Spleen (tissue), 11 donors: ENCODE measurements at regions not wholly inside any gene's neighbourhood (a gene's known extent, or its start where the extent isn't known, plus 50 kb on each side); places are given as distances from the start of the nearest gene placed in this dataset.

Experiments used
- DNase-seq: peaks from one replicate; pipeline ENCODE4 v3.0.0-alpha.2; 2020
- H3K27ac ChIP-seq, 8 donors: fragments of 200-600 bp; sonication (generic) in 7 of 8; 1 replicate in 4 of 8; 2 replicates in 4 of 8; pipeline versions ENCODE4 v1.5.0 to v1.8.0; 2016 to 2021; ENCODE audit warnings: inconsistent platforms in 4 of 8, mild to moderate bottlenecking in 4 of 8, moderate library complexity in 1 of 8
- H3K27me3 ChIP-seq, 7 donors: fragments of 200-600 bp; sonication (generic) in 6 of 7; replicated peaks in 1 of 7; 1 replicate in 4 of 7; 2 replicates in 3 of 7; pipeline versions ENCODE4 v1.5.0 to v1.8.0; 2016 to 2021; ENCODE audit warnings: inconsistent platforms in 3 of 7, mild to moderate bottlenecking in 1 of 7
- H3K36me3 ChIP-seq, 6 donors: fragments of 200-600 bp; sonication (generic) in 5 of 6; 1 replicate in 4 of 6; 2 replicates in 2 of 6; pipeline versions ENCODE4 v1.5.0 to v1.8.0; 2016 to 2021; ENCODE audit warnings: inconsistent platforms in 2 of 6
- H3K4me1 ChIP-seq, 6 donors: fragments of 200-600 bp; sonication (generic) in 5 of 6; 1 replicate in 3 of 6; 2 replicates in 3 of 6; pipeline versions ENCODE4 v1.5.0 to v1.8.0; 2016 to 2021; ENCODE audit warnings: inconsistent platforms in 3 of 6
- H3K4me3 ChIP-seq, 8 donors: fragments of 200-600 bp; sonication (generic) in 7 of 8; 1 replicate in 4 of 8; 2 replicates in 4 of 8; pipeline versions ENCODE4 v1.5.0 to v1.8.0; 2016 to 2021; ENCODE audit warnings: inconsistent platforms in 4 of 8, mild to moderate bottlenecking in 4 of 8, moderate library complexity in 2 of 8
- H3K9me3 ChIP-seq, 8 donors: fragments of 200-600 bp; sonication (generic) in 7 of 8; 1 replicate in 4 of 8; 2 replicates in 4 of 8; pipeline versions ENCODE4 v1.5.0 to v1.8.0; 2016 to 2021; ENCODE audit warnings: inconsistent platforms in 4 of 8
- POLR2A ChIP-seq, 3 donors: fragments of 450-650 bp; IDR thresholded peaks; one replicate each; pipeline ENCODE4 v1.5.1; 2017; ENCODE audit warnings: antibody characterized with exemption in 3 of 3, mild to moderate bottlenecking in 1 of 3
- POLR2AphosphoS5 ChIP-seq, 3 donors: sonication (generic); formaldehyde crosslinking; IDR thresholded peaks; one replicate each; pipeline ENCODE4 v1.5.1; 2017; ENCODE audit warnings: antibody characterized with exemption in 3 of 3
- WGBS, 5 donors: extraction: QIAGEN DNeasy Blood & Tissue Kit in 3 of 5; methylation state at CpG; one replicate each; pipeline versions ENCODE4 v1.1.5 to v1.1.7; 2013 to 2018; 5-methylcytosine and 5-hydroxymethylcytosine counted together
- intact Hi-C: fragments of 100-400 bp; cut with DNase I; formaldehyde crosslinking; loops from one replicate; pipeline ENCODE4 v1.15.0; 2023; ENCODE audit warnings: low total_unique reads
- TF ChIP-seq, protein P1 (sequence below), 11 experiments: fragments of 200-600 bp in 7 of 11; fragments of 450-650 bp in 4 of 11; sonication (generic) in 4 of 11; IDR thresholded peaks in 8 of 11; conservative IDR thresholded peaks in 3 of 11; 1 replicate in 7 of 11; 2 replicates in 4 of 11; pipeline versions ENCODE4 v1.4.0 to v1.8.0; 2016 to 2021; ENCODE audit warnings: antibody characterized with exemption in 11 of 11, inconsistent platforms in 4 of 11, mild to moderate bottlenecking in 1 of 11
- donor health status: healthy with polysubstance abuse.
- donor health status: DM: no; HTN: no; CAD: no; lungs with moderate emphysema.
- donor health status: DM: no; HTN: no; CAD: no.
- donor health status: Bipolar disorder and iron deficiency.
- donor health status: healthy.
- donor health status: DM: no; HTN: no; CAD: no.
- donor health status: DM: yes; HTN: yes; CAD: no.

DNA sequence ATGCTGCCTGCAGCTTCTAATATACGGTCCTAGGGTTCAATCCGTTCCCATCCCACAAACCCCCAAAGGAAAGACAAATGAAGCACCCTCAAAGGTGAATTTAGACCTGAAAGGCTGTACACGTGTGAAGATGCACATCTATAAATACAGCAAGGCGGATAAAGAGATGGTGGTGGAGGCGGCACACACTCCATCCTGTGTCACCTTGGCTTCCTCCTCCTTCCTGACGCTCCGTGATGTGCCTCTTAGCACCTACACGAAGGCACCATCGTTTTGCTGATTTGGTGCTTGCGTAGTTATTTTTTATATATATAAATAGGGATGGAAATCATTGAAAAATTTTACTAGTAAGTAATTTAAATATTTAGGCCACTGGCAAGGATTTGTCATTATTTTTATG is 359.4 kb downstream of the NPHP4 start:
- TF ChIP-seq POLR2A (IDR thresholded peaks at IDR 0.05) (no peak), POLR2AphosphoS5 (IDR thresholded peaks at IDR 0.05) (no peak)
- TF ChIP-seq, protein P1, sequence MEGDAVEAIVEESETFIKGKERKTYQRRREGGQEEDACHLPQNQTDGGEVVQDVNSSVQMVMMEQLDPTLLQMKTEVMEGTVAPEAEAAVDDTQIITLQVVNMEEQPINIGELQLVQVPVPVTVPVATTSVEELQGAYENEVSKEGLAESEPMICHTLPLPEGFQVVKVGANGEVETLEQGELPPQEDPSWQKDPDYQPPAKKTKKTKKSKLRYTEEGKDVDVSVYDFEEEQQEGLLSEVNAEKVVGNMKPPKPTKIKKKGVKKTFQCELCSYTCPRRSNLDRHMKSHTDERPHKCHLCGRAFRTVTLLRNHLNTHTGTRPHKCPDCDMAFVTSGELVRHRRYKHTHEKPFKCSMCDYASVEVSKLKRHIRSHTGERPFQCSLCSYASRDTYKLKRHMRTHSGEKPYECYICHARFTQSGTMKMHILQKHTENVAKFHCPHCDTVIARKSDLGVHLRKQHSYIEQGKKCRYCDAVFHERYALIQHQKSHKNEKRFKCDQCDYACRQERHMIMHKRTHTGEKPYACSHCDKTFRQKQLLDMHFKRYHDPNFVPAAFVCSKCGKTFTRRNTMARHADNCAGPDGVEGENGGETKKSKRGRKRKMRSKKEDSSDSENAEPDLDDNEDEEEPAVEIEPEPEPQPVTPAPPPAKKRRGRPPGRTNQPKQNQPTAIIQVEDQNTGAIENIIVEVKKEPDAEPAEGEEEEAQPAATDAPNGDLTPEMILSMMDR (IDR thresholded peaks at IDR 0.05 in 8 of 11, conservative IDR thresholded peaks at IDR 0.05 in 3 of 11) = no peak
- Histone ChIP-seq H3K27ac (no peak overlapping the region), H3K4me3 (no peak overlapping the region), H3K9me3 (peaks cover 0 to 5% (median 0%) of the 10 kb centered on the region in 8 donors), H3K27me3 (peaks cover 0 to 42% (median 0%) of the 10 kb centered on the region in 7 donors), H3K4me1 (no peaks in the 10 kb centered on the region), H3K36me3 (no peaks in the 10 kb centered on the region)
- intact Hi-C loops = no loop called here
- no peak for DNase-seq
- 72 to 83% (median 78%) methylated on average over 10 of the region's 10 CpGs for WGBS, 5 donors

DNA sequence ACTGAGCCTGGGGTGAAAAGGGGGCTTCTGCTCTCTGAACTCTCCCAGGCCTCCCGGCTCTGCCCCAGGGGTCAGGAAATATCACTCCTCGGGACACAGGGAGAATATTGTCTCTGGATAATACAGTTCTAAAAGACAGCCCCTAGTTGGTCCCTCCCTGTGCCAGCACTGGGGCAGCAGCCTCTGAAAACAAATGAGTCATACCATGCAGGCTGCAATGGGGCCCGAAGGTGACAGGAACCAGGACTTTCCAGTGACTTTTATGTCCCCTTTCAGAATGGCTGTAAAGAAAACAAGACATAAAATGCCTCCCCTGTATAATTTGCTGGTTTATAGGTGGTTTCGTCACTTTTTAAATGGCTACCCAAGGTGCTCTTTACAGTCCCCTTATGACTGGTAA is 360.0 kb downstream of the NPHP4 start:
- Histone ChIP-seq H3K36me3 (no peaks in the 10 kb centered on the region), H3K4me1 (no peaks in the 10 kb centered on the region), H3K9me3 (peaks cover 0 to 4% (median 0%) of the 10 kb centered on the region in 8 donors), H3K4me3 (no peak overlapping the region), H3K27ac (no peak overlapping the region), H3K27me3 (peaks cover 0 to 37% (median 0%) of the 10 kb centered on the region in 7 donors)
- TF ChIP-seq, protein P1 (IDR thresholded peaks at IDR 0.05 in 8 of 11, conservative IDR thresholded peaks at IDR 0.05 in 3 of 11) = no peak
- TF ChIP-seq POLR2A (IDR thresholded peaks at IDR 0.05) (no peak), POLR2AphosphoS5 (IDR thresholded peaks at IDR 0.05) (no peak)
- intact Hi-C loops = no loop called here
- 31 to 58% (median 44%) methylated on average over 4 of the region's 4 CpGs for WGBS, 5 donors
- no peak for DNase-seq

DNA sequence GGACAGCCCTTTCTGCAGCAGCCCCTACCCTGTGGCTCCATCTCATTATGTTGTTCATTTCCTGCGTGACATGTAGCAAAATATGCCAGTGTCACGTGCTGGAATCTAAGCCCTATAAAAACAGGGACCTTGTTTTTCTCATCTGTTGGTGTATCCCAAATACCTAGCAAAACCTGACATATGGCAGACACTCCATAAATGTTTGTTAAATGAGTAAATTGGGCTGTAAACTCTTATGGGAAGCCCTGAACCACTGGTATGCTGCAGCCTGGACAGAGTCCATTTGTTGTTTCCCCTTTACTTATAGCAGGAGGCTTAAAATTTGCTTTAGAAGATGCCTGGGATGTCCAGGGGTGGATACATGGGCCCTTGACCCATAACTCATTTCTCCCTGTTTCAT is 363.8 kb downstream of the NPHP4 start:
- WGBS, 5 donors = 61 to 73% (median 70%) methylated on average over 2 of the region's 2 CpGs
- Histone ChIP-seq H3K27me3 (peaks cover 0 to 26% (median 0%) of the 10 kb centered on the region in 7 donors), H3K27ac (no peak overlapping the region), H3K36me3 (no peaks in the 10 kb centered on the region), H3K4me3 (no peak overlapping the region), H3K4me1 (no peaks in the 10 kb centered on the region), H3K9me3 (no peaks in the 10 kb centered on the region)
- intact Hi-C loops = no loop called here
- no peak for DNase-seq
- no peak for TF ChIP-seq POLR2A (IDR thresholded peaks at IDR 0.05)
- TF ChIP-seq POLR2AphosphoS5 (IDR thresholded peaks at IDR 0.05) = no peak
- TF ChIP-seq, protein P1 (IDR thresholded peaks at IDR 0.05 in 8 of 11, conservative IDR thresholded peaks at IDR 0.05 in 3 of 11) = no peak

- no peaks in the 10 kb centered on the region for H3K36me3 ChIP-seq
- intact Hi-C loops = no loop called here
- no peaks in the 10 kb centered on the region for H3K4me1 ChIP-seq
- H3K27ac ChIP-seq = no peak overlapping the region
- peaks cover 0 to 36% (median 0%) of the 10 kb centered on the region in 7 donors for H3K27me3 ChIP-seq
- DNase-seq = no peak
- H3K4me3 ChIP-seq = no peak overlapping the region
- WGBS, 5 donors = 70 to 76% (median 76%) methylated on average over 6 of the region's 6 CpGs
- no peaks in the 10 kb centered on the region for H3K9me3 ChIP-seq
- TF ChIP-seq POLR2AphosphoS5 (IDR thresholded peaks at IDR 0.05) (no peak), POLR2A (IDR thresholded peaks at IDR 0.05) (no peak)
- TF ChIP-seq, protein P1 (IDR thresholded peaks at IDR 0.05 in 8 of 11, conservative IDR thresholded peaks at IDR 0.05 in 3 of 11) = no peak
Measured at GRCh38 chr1:5623399-5623798, 368.8 kb downstream of the NPHP4 start.
